ENCODE measurements at regions not wholly inside any gene's neighbourhood (a gene's known extent, or its start where the extent isn't known, plus 50 kb on each side); places are given as distances from the start of the nearest gene placed in this dataset.

- H3K27ac ChIP-seq: no peak overlapping the region
- H3K4me1 ChIP-seq: peaks cover 0 to 5% (median 0%) of the 10 kb centered on the region in 12 donors
- ATAC-seq (no peak), DNase-seq (no peak)
- WGBS, 4 donors: 89 to 94% (median 94%) methylated on average over 17 of the region's 17 CpGs
- H3K4me3 ChIP-seq: no peak overlapping the region
- H3K27me3 ChIP-seq: peaks cover 0 to 7% (median 0%) of the 10 kb centered on the region in 9 donors
- intact Hi-C loops (cut with DNase I): no loop called here
- no peaks in the 10 kb centered on the region for H3K9me3 ChIP-seq
- TF ChIP-seq CTCF (IDR thresholded peaks at IDR 0.05) (no peak), POLR2A (IDR thresholded peaks at IDR 0.05) (no peak)
- no peaks in the 10 kb centered on the region for H3K36me3 ChIP-seq
Observed at GRCh38 chr22:49118065-49118464, 709.6 kb downstream of the BRD1 start.

GRCh38 chr22:49117486-49117885 lies 710.2 kb downstream of the BRD1 start:
- intact Hi-C loops (cut with DNase I): no loop called here
- ATAC-seq (no peak), DNase-seq (no peak)
- Histone ChIP-seq H3K27me3 (peaks cover 0 to 7% (median 0%) of the 10 kb centered on the region in 9 donors), H3K36me3 (no peaks in the 10 kb centered on the region), H3K4me3 (no peak overlapping the region), H3K4me1 (peaks cover 0 to 5% (median 0%) of the 10 kb centered on the region in 12 donors), H3K27ac (no peak overlapping the region), H3K9me3 (no peaks in the 10 kb centered on the region)
- 64 to 79% (median 67%) methylated on average over 5 to 7 of the region's 7 CpGs for WGBS, 4 donors
- TF ChIP-seq CTCF (IDR thresholded peaks at IDR 0.05) (no peak), POLR2A (IDR thresholded peaks at IDR 0.05) (no peak)

GRCh38 chr22:49116486-49117120 lies 711.1 kb downstream of the BRD1 start:
- intact Hi-C loops (cut with DNase I): no loop called here
- ATAC-seq: no peak
- TF ChIP-seq CTCF (IDR thresholded peaks at IDR 0.05): no peak
- TF ChIP-seq POLR2A (IDR thresholded peaks at IDR 0.05): no peak
- Histone ChIP-seq H3K36me3 (no peaks in the 10 kb centered on the region), H3K9me3 (no peaks in the 10 kb centered on the region), H3K27ac (no peak overlapping the region), H3K27me3 (peaks cover 0 to 7% (median 0%) of the 10 kb centered on the region in 9 donors), H3K4me1 (peaks cover 0 to 5% (median 0%) of the 10 kb centered on the region in 12 donors), H3K4me3 (no peak overlapping the region)
- 78 to 82% (median 79%) methylated on average over 14 to 19 of the region's 19 CpGs for WGBS, 4 donors
- DNase-seq: no peak

GRCh38 chr22:49116021-49116420 lies 711.7 kb downstream of the BRD1 start:
- Histone ChIP-seq H3K27me3 (peaks cover 0 to 7% (median 0%) of the 10 kb centered on the region in 9 donors), H3K9me3 (no peaks in the 10 kb centered on the region), H3K27ac (no peak overlapping the region), H3K4me3 (no peak overlapping the region), H3K36me3 (no peaks in the 10 kb centered on the region), H3K4me1 (peaks cover 0 to 5% (median 0%) of the 10 kb centered on the region in 12 donors)
- DNase-seq: no peak
- 85 to 92% (median 88%) methylated on average over 8 to 19 of the region's 19 CpGs for whole genome bisulfite sequencing, 4 donors
- intact Hi-C loops (cut with DNase I): no loop called here
- TF ChIP-seq POLR2A (IDR thresholded peaks at IDR 0.05) (no peak), CTCF (IDR thresholded peaks at IDR 0.05) (no peak)
- no peak for ATAC-seq

All from heart left ventricle (tissue), 16 donors.